ENCODE measurements at regions not wholly inside any gene's neighbourhood (a gene's known extent, or its start where the extent isn't known, plus 50 kb on each side); places are given as distances from the start of the nearest gene placed in this dataset.

DNA sequence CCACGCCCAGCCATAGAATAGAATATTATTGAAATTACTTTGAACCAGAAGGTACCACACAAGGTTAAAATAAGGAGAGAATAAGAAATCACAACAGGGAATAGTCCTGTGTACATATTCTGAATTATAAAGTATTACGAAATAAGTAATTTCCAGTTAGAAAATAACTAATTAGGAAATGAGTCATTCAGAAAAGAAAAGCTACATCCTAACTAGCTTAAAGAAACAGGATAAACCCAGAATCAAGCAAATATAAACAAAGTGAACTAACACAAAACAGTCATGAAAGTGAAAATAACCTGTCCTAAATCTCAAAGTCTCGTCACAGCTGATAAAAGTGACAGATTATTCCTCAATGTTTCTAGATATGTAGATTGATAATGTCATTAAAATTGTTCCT is 74.8 kb upstream of the NEBL start:
- TF ChIP-seq POLR2AphosphoS5 (IDR thresholded peaks at IDR 0.05; ENCODE audit: low read depth, low read length), result no peak
- no peak for TF ChIP-seq POLR2A (IDR thresholded peaks at IDR 0.05; ENCODE audit: low read depth, low read length)
